ENCODE measurements at regions not wholly inside any gene's neighbourhood (a gene's known extent, or its start where the extent isn't known, plus 50 kb on each side); places are given as distances from the start of the nearest gene placed in this dataset.
"Not testable (repeated sequence)": the region's sequence is repeated elsewhere in the genome, so short reads cannot be mapped to it uniquely, and the experiment has no call there.

GRCh38 chr14:104230946-104231345 lies 92.6 kb downstream of the KIF26A start:
- no peak for DNase-seq

- no peak for DNase-seq
Measured at GRCh38 chr14:104232070-104232484, 93.7 kb downstream of the KIF26A start.

GRCh38 chr14:104234007-104234786 lies 95.8 kb downstream of the KIF26A start:
- DNase-seq, result not testable (repeated sequence)

- no peak for DNase-seq
Measured at GRCh38 chr14:104235686-104236085, 97.3 kb downstream of the KIF26A start.

GRCh38 chr14:104237651-104238423 lies 99.5 kb downstream of the KIF26A start:
- no peak for DNase-seq

GRCh38 chr14:104238424-104239184 lies 100.2 kb downstream of the KIF26A start:
- no peak for DNase-seq

- DNase-seq, result no peak
Measured at GRCh38 chr14:104239185-104239775, 100.9 kb downstream of the KIF26A start.

- no peak for DNase-seq
Measured at GRCh38 chr14:104239861-104240301, 101.5 kb downstream of the KIF26A start.

GRCh38 chr14:104240434-104241157 lies 102.2 kb downstream of the KIF26A start:
- no peak for DNase-seq

GRCh38 chr14:104243200-104243599 lies 104.8 kb downstream of the KIF26A start:
- DNase-seq, result no peak

- DNase-seq, result no peak
Measured at GRCh38 chr14:104244221-104245011, 106.0 kb downstream of the KIF26A start.

GRCh38 chr14:104245075-104245474 lies 106.7 kb downstream of the KIF26A start:
- no peak for DNase-seq

GRCh38 chr14:104245723-104246122 lies 107.3 kb downstream of the KIF26A start:
- DNase-seq, result no peak

- no peak for DNase-seq
Measured at GRCh38 chr14:104246401-104247335, 108.3 kb downstream of the KIF26A start.

GRCh38 chr14:104247336-104248202 lies 109.2 kb downstream of the KIF26A start:
- no peak for DNase-seq

- no peak for DNase-seq
Measured at GRCh38 chr14:104248203-104249055, 110.0 kb downstream of the KIF26A start.

- no peak for DNase-seq
Measured at GRCh38 chr14:104249089-104249488, 110.7 kb downstream of the KIF26A start.

GRCh38 chr14:104249706-104250105 lies 111.3 kb downstream of the KIF26A start:
- DNase-seq, result no peak
